HG02588 (cell line): ENCODE measurements at regions not wholly inside any gene's neighbourhood (a gene's known extent, or its start where the extent isn't known, plus 50 kb on each side); places are given as distances from the start of the nearest gene placed in this dataset.
"Not testable (repeated sequence)": the region's sequence is repeated elsewhere in the genome, so short reads cannot be mapped to it uniquely, and the experiment has no call there.

ENCODE experiments used
- ATAC-seq: cut with Tn5 transposase; IDR thresholded peaks from one replicate; pipeline ENCODE4 v1.9.1; 2021; ENCODE audit warnings: mild to moderate bottlenecking, moderate library complexity; ENCODE audit not compliant: unreplicated experiment

DNA sequence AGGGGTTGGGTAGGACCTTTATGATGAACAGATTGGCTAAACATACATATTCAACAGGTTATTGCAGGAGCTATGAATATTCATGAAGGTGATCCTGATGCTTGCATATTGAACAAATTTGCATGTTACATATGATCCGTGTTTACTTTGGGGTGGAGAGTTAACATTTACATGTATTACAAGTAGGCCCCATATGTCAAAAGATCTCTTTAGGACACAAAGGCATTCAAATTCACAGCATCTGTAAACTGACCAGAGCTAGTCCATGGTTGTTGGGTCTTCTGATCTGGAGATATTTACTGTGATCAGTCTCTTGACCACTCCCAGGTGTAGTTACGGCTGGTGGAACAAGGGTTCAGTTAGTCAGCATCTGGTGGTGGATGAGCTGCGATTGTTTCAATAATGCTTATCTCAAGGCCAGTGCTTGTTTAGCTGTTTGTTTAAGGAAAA is 80.4 kb downstream of the PMAIP1 start:
- no peak for ATAC-seq

DNA sequence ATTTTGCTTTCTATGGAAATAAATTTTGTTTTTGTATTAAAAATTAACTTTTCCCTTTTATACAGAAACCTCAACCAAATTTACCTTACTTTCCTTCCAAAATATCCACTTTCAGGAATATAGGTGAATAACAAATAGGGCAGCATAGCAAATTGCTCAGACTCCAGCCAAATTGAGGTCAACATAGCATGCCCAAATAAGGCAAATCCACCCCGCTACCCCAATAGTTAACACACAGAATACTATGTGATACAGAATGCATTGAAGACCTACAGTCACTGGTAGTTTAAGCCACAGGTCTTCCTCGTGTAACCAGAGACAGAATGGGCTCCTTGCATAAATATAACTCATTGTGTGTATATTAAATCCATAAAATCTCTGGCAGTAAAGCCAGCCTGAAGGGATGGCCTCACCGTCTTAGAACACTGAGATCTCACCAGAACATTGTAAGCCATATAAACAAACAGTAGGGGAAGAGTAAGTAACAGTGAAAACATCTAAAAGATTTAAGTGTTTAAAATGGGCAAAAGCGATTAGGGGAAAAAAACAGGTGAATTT is 72.2 kb downstream of the PMAIP1 start:
- no peak for ATAC-seq

DNA sequence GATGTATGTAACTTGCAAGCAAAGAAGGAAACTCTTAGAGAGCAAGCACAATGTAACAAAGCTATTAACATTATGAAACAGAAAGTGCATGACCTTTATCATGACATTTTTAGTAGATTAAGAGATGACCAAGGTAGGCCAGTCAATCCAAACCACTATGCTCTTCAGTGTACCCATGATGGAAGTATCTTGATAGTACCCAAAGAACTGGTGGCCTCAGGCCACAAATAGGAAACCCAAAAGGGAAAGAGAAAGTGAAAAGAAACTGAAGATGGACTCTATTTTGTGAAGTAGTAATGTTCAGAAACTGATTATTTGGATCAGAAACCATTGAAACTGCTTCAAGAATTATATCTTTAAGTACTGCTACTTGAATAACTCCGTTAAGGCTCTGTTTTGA is 71.3 kb downstream of the PMAIP1 start:
- ATAC-seq, result peak; percentile 61

DNA sequence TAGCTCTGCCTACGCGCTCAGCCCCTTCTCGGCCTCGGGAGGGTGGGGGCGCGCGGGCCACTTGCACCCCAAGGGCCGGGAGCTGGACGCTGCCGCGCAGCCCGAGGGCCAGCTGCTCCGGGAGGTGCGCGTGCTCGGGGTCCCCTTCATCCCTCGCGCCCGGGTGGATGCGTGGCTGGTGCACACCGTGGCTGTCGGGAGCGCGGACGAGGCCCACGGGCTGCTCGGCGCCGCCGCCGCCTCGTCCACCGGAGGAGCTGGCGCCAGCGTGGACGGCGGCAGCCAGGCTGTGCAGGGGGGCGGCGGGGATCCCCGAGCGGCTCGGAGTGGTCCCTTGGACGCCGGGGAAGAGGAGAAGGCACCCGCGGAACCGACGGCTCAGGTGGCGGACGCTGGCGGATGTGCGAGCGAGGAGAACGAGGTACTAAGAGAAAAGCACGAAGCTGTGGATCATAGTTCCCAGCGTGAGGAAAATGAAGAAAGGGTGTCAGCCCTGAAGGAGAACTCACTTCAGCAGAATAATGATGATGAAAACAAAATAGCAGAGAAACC is 69.8 kb downstream of the PMAIP1 start:
- ATAC-seq, result not testable (repeated sequence)

DNA sequence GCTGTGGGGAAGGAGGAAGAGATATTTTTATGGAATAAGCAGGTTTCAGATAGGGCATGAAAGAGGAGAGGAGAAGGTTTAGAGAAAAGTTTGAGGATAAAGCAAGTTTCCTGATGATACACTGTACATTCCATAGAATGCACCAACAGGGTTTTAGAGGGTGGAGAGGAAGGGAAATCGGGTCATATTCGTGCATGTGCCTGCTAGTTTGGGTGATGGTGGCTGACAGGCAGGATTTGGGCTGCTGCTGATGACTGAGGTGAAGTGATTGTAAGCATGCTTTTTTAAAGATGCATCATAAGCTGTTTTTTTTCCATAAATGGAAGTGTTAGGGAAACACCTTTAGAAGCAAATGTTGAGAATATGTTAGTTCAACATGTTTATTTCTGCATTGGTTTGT is 68.8 kb downstream of the PMAIP1 start:
- ATAC-seq, result no peak

DNA sequence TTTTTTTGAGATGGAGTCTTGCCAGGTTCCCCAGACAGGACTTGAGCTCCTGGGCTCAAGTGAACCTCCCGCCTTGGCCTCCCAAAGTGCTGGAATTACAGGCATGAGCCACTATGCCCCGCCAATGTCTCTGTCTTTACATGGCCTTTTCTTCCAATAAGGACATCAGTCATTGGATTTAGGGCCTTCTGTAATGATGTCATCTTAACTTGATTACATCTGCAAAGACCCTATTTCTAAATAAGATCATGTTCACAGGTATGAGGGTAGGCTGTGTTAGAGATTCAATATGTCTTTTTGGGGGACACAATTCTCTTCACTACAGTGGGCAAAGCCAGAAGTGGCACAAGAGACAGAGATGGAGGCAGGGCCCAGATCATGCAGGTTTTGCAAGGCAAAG is 68.1 kb downstream of the PMAIP1 start:
- no peak for ATAC-seq

DNA sequence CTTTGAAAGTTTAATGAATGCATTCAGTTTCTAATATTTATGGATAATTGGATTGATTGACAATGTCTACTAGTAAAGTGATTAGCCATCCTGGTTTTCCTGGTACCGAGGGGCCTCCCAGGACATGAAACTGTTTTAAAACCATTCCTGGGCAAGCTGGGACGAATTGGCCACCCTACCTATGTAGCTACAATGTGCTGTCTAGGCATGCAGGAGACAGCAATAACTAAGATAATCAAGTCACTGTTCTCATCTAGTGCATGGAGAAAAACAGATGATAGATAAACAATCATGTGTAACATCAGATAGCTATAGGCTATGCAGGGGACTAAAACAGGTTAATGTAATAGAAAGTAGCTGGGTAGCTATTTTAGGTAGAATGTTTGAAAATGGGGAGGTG is 67.1 kb downstream of the PMAIP1 start:
- no peak for ATAC-seq

DNA sequence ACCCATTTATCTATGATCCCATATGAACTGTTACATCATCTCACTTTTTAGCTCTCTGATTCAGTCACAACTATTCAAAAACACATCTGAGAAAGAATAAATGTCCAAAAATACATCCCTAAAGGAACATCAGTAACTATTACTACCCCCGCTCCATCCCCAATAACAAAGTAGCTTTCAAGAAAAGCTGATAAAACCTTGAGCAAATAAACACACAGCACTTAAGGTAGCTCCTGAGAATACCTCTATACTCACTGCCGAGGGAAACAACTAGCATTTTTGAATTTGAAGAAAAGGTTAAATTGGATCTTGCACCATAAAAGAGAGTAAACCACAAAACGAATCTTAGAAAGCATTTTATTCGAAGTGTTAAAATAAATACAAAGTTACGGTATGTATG is 63.4 kb downstream of the PMAIP1 start:
- ATAC-seq, result no peak

DNA sequence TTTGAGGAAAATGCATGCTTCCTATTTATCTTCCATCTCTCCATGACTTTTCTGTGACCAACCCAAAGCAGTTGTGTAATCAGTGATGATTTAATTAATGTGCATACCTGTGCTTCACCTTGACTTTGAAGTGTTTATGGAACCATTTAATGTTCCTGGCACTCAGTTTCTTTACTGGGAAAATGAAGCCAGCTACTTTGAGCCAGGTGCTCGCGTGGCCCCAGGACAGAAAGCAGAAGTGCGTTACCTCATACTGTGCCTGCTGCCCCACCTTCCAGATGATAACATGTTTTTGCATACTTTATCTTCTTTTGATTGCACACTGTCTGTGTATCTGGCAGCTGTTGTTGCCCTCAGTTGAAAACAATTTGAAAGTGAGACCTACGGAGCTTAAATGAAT is 61.3 kb downstream of the PMAIP1 start:
- ATAC-seq, result peak; percentile 87

DNA sequence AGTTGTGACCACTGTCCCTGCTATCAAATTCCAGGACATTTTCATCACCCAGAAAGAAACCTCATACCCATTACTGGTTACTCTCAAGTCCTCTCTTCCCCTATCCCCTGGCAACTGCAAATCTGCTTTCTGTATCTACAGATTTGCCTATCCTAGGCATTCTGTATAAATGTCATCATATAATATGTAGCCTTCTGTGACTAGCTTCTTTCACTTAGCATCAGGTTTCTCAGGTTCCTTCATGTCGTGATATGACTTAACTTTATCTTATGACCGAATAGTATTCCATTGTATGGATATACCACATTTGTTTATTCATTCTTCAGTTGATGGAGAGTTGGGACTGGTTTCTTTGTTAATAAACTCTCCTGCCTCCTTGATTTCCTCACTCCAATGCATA is 60.5 kb downstream of the PMAIP1 start:
- ATAC-seq, result no peak

DNA sequence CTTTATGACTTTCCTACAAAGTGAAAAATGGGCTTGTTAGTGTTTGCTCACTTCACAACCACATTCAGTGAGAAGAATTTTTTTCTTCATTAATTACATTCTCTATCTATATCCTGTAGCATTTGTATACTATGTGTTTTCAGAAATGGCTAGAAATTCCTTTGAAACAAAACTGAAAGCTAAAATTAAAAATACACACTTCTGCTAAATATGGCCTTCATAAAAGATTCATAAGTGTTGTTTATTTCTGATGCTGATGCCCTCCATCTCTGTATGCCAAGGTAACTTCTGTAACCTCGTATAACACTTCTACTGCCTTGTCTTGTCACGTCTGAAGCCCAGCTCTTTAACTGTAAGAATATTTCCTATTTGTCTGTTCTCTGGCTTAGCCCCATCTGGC is 59.8 kb downstream of the PMAIP1 start:
- ATAC-seq, result no peak

DNA sequence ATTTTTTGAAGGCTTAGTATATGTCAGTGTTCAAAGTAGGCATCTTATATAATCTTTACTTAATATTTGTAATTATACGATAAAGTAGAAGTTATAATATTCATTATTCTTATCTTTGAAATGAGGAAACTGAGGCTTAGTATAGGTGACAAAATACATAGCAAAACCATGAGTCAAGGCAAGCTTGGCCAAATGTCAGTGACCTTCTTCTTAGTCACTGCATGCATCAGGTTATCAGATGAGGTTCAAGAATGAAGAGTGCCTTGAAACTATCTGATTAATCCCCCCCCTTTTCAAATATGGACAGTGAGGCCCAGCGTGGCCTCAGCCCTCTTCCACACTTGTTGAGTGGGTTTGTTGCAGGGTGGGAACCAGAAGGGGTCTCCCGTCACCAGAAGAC is 59.3 kb downstream of the PMAIP1 start:
- ATAC-seq, result no peak

DNA sequence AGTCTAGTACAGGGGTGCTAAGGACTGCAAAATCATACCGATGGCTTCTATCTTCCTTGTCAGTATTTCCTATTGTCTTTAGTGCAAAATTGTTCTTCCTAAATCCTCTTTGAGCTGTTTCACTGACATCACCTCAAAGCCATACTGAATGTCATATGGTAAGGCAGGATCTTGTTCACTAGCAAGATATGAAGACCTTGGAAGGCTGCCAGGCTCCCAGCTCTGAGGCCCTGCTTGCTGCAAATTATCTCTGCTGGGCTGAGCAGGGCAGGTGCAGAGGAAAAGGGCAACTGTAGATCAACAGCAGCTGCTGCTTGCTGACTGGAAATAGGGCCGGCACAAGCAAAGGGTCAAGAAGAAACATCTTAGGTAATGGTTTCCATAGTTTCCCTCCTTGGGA is 58.2 kb downstream of the PMAIP1 start:
- ATAC-seq, result peak; percentile 46

DNA sequence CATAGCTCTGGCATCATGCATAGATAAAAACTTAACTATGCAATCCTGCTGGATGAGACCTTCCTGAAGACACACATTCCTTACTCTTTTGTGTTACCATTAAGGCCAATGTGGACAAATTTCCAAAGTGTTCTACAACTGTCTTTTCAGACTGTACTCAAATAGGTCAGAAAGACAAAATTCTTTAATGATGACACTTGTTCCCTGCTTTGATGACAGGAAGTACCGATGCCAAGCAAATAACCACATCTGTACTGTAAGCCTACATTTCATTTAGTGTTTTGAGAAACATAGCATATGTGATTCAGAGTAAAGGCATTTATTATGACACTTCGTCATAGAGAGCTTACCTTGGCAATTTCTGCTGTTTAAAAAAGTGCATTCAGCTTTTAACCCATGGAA is 55.0 kb downstream of the PMAIP1 start:
- ATAC-seq, result no peak

DNA sequence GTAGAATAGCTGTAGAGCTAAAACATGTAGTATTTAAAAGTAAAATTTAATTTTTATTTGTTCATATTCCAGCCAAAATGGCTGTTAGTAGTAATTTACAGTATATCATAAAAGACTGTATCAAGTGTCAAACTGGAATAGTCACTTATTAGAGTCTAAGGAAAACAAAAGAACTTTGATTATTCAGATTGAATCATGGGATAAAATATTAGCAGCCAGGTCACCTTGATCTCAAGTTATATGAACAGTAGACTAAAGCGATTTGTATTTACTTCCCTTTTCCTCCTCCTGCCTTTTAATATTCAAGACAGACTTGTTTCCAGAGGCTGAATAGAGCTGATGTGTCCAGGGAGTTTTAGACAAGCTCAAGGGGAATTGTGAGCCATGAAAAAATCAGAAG is 54.4 kb downstream of the PMAIP1 start:
- no peak for ATAC-seq
